ENCODE measurements at regions not wholly inside any gene's neighbourhood (a gene's known extent, or its start where the extent isn't known, plus 50 kb on each side); places are given as distances from the start of the nearest gene placed in this dataset.

- Histone ChIP-seq H3K9me2 (ENCODE audit: insufficient read depth, low read length) (no peaks in the 10 kb centered on the region), H3K36me3 (ENCODE audit: insufficient read depth, low read length) (no peaks in the 10 kb centered on the region), H2AFZ (ENCODE audit: low read depth, low read length) (no peak overlapping the region), H3K4me3 (ENCODE audit: low read length) (no peak overlapping the region), H4K20me1 (ENCODE audit: insufficient read depth) (no peaks in the 10 kb centered on the region), H3K27ac (ENCODE audit: low read length) (no peak overlapping the region), H3K27me3 (ENCODE audit: insufficient read depth, low read depth, low read length) (no peaks in the 10 kb centered on the region), H3K9me3 (ENCODE audit: low read length) (no peaks in the 10 kb centered on the region), H3F3A (ENCODE audit: insufficient read depth, low read length, poor library complexity, severe bottlenecking) (no peaks in the 10 kb centered on the region), H3K9ac (ENCODE audit: low read length) (no peak overlapping the region), H3K79me2 (replicated peaks; ENCODE audit: insufficient read depth, low read length) (no peaks in the 10 kb centered on the region), H3K4me2 (ENCODE audit: low read length) (no peak overlapping the region)
- TF ChIP-seq EP300 (conservative IDR thresholded peaks at IDR 0.05; ENCODE audit: poor library complexity, severe bottlenecking): no peak
- TF ChIP-seq CTCF (IDR thresholded peaks at IDR 0.05; ENCODE audit: poor library complexity, severe bottlenecking): no peak
- no peak for TF ChIP-seq POLR2AphosphoS5 (IDR thresholded peaks at IDR 0.05)
- TF ChIP-seq RAD21 (conservative IDR thresholded peaks at IDR 0.05): no peak
- TF ChIP-seq TAF1 (IDR thresholded peaks at IDR 0.05; ENCODE audit: low read depth): no peak
- TF ChIP-seq MXI1 (conservative IDR thresholded peaks at IDR 0.05; ENCODE audit: poor library complexity, severe bottlenecking): no peak
- no peak for TF ChIP-seq SMC3 (conservative IDR thresholded peaks at IDR 0.05; ENCODE audit: poor library complexity)
- TF ChIP-seq, protein P1, sequence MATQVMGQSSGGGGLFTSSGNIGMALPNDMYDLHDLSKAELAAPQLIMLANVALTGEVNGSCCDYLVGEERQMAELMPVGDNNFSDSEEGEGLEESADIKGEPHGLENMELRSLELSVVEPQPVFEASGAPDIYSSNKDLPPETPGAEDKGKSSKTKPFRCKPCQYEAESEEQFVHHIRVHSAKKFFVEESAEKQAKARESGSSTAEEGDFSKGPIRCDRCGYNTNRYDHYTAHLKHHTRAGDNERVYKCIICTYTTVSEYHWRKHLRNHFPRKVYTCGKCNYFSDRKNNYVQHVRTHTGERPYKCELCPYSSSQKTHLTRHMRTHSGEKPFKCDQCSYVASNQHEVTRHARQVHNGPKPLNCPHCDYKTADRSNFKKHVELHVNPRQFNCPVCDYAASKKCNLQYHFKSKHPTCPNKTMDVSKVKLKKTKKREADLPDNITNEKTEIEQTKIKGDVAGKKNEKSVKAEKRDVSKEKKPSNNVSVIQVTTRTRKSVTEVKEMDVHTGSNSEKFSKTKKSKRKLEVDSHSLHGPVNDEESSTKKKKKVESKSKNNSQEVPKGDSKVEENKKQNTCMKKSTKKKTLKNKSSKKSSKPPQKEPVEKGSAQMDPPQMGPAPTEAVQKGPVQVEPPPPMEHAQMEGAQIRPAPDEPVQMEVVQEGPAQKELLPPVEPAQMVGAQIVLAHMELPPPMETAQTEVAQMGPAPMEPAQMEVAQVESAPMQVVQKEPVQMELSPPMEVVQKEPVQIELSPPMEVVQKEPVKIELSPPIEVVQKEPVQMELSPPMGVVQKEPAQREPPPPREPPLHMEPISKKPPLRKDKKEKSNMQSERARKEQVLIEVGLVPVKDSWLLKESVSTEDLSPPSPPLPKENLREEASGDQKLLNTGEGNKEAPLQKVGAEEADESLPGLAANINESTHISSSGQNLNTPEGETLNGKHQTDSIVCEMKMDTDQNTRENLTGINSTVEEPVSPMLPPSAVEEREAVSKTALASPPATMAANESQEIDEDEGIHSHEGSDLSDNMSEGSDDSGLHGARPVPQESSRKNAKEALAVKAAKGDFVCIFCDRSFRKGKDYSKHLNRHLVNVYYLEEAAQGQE (IDR thresholded peaks at IDR 0.05; ENCODE audit: borderline replicate concordance): no peak
- no peak for TF ChIP-seq EZH2 (IDR thresholded peaks at IDR 0.05; ENCODE audit: borderline replicate concordance, insufficient read depth, low read length, poor library complexity, severe bottlenecking)
These were observed 86.7 kb downstream of the EPDR1 start for GRCh38 chr7:38007096-38007495.

GRCh38 chr7:38013246-38013645, 92.8 kb downstream of the EPDR1 start:
- Histone ChIP-seq H3K4me2 (ENCODE audit: low read length) (no peak overlapping the region), H3K9ac (ENCODE audit: low read length) (no peak overlapping the region), H3K27ac (ENCODE audit: low read length) (no peak overlapping the region), H3K79me2 (replicated peaks; ENCODE audit: insufficient read depth, low read length) (no peaks in the 10 kb centered on the region), H3K27me3 (ENCODE audit: insufficient read depth, low read depth, low read length) (no peaks in the 10 kb centered on the region), H2AFZ (ENCODE audit: low read depth, low read length) (no peak overlapping the region), H3K9me2 (ENCODE audit: insufficient read depth, low read length) (no peaks in the 10 kb centered on the region), H3K9me3 (ENCODE audit: low read length) (no peaks in the 10 kb centered on the region), H3F3A (ENCODE audit: insufficient read depth, low read length, poor library complexity, severe bottlenecking) (no peaks in the 10 kb centered on the region), H3K4me3 (ENCODE audit: low read length) (no peak overlapping the region), H3K36me3 (ENCODE audit: insufficient read depth, low read length) (no peaks in the 10 kb centered on the region), H4K20me1 (ENCODE audit: insufficient read depth) (no peaks in the 10 kb centered on the region)
- no peak for TF ChIP-seq EZH2 (IDR thresholded peaks at IDR 0.05; ENCODE audit: borderline replicate concordance, insufficient read depth, low read length, poor library complexity, severe bottlenecking)
- TF ChIP-seq CTCF (IDR thresholded peaks at IDR 0.05; ENCODE audit: poor library complexity, severe bottlenecking): no peak
- TF ChIP-seq MXI1 (conservative IDR thresholded peaks at IDR 0.05; ENCODE audit: poor library complexity, severe bottlenecking): no peak
- TF ChIP-seq EP300 (conservative IDR thresholded peaks at IDR 0.05; ENCODE audit: poor library complexity, severe bottlenecking): no peak
- no peak for TF ChIP-seq SMC3 (conservative IDR thresholded peaks at IDR 0.05; ENCODE audit: poor library complexity)
- TF ChIP-seq, protein P1 (IDR thresholded peaks at IDR 0.05; ENCODE audit: borderline replicate concordance): no peak
- no peak for TF ChIP-seq TAF1 (IDR thresholded peaks at IDR 0.05; ENCODE audit: low read depth)
- TF ChIP-seq POLR2AphosphoS5 (IDR thresholded peaks at IDR 0.05): no peak
- no peak for TF ChIP-seq RAD21 (conservative IDR thresholded peaks at IDR 0.05)

Measured in neural cell (in vitro differentiated cells).